GM10266 (cell line): ENCODE measurements at regions not wholly inside any gene's neighbourhood (a gene's known extent, or its start where the extent isn't known, plus 50 kb on each side); places are given as distances from the start of the nearest gene placed in this dataset.

Source experiments
- DNase-seq: peaks from one replicate; pipeline ENCODE4 v3.0.0; 2012; ENCODE audit errors: extremely low spot score
- CTCF ChIP-seq: IDR thresholded peaks from 2 replicates; pipeline ENCODE4 v1.5.1; 2012; ENCODE audit warnings: mild to moderate bottlenecking, low read depth; ENCODE audit not compliant: control insufficient read depth, insufficient read depth; ENCODE audit errors: missing control alignments

GRCh38 chr2:226378753-226379705 is 420.6 kb downstream of the IRS1 start:
- no peak for TF ChIP-seq CTCF
- DNase-seq, result no peak

GRCh38 chr2:226376516-226377180 is 423.0 kb downstream of the IRS1 start:
- no peak for TF ChIP-seq CTCF
- no peak for DNase-seq

GRCh38 chr2:226366920-226367319 is 432.7 kb downstream of the IRS1 start:
- no peak for TF ChIP-seq CTCF
- DNase-seq, result no peak

GRCh38 chr2:226364217-226364616 is 435.4 kb downstream of the IRS1 start:
- TF ChIP-seq CTCF, result no peak
- DNase-seq, result no peak

GRCh38 chr2:226362980-226363379 is 436.6 kb downstream of the IRS1 start:
- TF ChIP-seq CTCF, result no peak
- DNase-seq, result no peak

- no peak for DNase-seq
- TF ChIP-seq CTCF, result no peak
These were observed 439.0 kb downstream of the IRS1 start for GRCh38 chr2:226360658-226361057.

- no peak for DNase-seq
- TF ChIP-seq CTCF, result no peak
These were observed 440.9 kb downstream of the IRS1 start for GRCh38 chr2:226358688-226359087.
